Aorta (tissue), 5 donors: ENCODE measurements at regions not wholly inside any gene's neighbourhood (a gene's known extent, or its start where the extent isn't known, plus 50 kb on each side); places are given as distances from the start of the nearest gene placed in this dataset.

Experiments used
- ATAC-seq: fragments of 200-7000 bp; cut with Tn5 transposase; one replicate; pipeline ENCODE4 v1.9.1; 2022; ENCODE audit warnings: moderate library complexity; ENCODE audit not compliant: low FRiP score
- DNase-seq, 2 donors: peaks; one replicate each; pipeline ENCODE4 v3.0.0-alpha.2; 2020
- H3K27ac ChIP-seq, 2 donors: one replicate each; pipeline ENCODE4 v1.5.1; 2013; ENCODE audit warnings: low read length in 2 of 2, mild to moderate bottlenecking in 2 of 2, moderate library complexity in 2 of 2, control low read depth in 1 of 2, inconsistent platforms in 1 of 2, low read depth in 1 of 2
- H3K27me3 ChIP-seq, 2 donors: one replicate each; pipeline ENCODE4 v1.6.1; 2013; ENCODE audit warnings: control low read depth in 1 of 2, low read length in 1 of 2, mild to moderate bottlenecking in 1 of 2, moderate library complexity in 1 of 2; ENCODE audit not compliant: insufficient read depth in 2 of 2, control insufficient read depth in 1 of 2
- H3K36me3 ChIP-seq, 2 donors: one replicate each; pipeline ENCODE4 v1.6.1; 2013; ENCODE audit warnings: control low read depth in 1 of 2, low read length in 1 of 2, mild to moderate bottlenecking in 1 of 2; ENCODE audit not compliant: insufficient read depth in 2 of 2, control insufficient read depth in 1 of 2
- H3K4me1 ChIP-seq, 2 donors: one replicate each; pipeline ENCODE4 v1.6.1; 2013; ENCODE audit warnings: low read length in 2 of 2, control low read depth in 1 of 2, mild to moderate bottlenecking in 1 of 2, moderate library complexity in 1 of 2; ENCODE audit not compliant: insufficient read depth in 2 of 2, control insufficient read depth in 1 of 2
- H3K4me3 ChIP-seq, 2 donors: one replicate each; pipeline ENCODE4 v1.5.1; 2013; ENCODE audit warnings: low read length in 2 of 2, control low read depth in 1 of 2, mild to moderate bottlenecking in 1 of 2
- H3K9me3 ChIP-seq: one replicate; pipeline ENCODE4 v1.6.1; 2013; ENCODE audit warnings: mild to moderate bottlenecking, low read length; ENCODE audit not compliant: control insufficient read depth
- WGBS, 2 donors: extraction: QIAGEN DNeasy Blood & Tissue Kit; methylation state at CpG; one replicate each; pipeline ENCODE4 v1.1.7; 2013; 5-methylcytosine and 5-hydroxymethylcytosine counted together
- intact Hi-C, 2 donors: fragments of 100-400 bp; cut with DNase I; formaldehyde crosslinking; loops; one replicate each; pipeline versions ENCODE4 v1.14.2 to v1.15.0; 2022
- donor health status: healthy with polysubstance abuse.
- donor health status: Bipolar disorder and iron deficiency.
- donor health status: DM: no; HTN: no; CAD: no.
- donor health status: DM: no; HTN: no; CAD: no.
- donor health status: DM: yes; HTN: yes; CAD: no.

- H3K27ac ChIP-seq, result no peak overlapping the region
- intact Hi-C loops, result no loop called here
Measured at GRCh38 chr15:26443321-26443720, 329.5 kb downstream of the GABRB3 start.

GRCh38 chr15:26442680-26443079 lies 330.2 kb downstream of the GABRB3 start:
- Histone ChIP-seq H3K4me1 (no peaks in the 10 kb centered on the region), H3K36me3 (no peaks in the 10 kb centered on the region), H3K4me3 (no peak overlapping the region), H3K27ac (no peak overlapping the region), H3K27me3 (no peaks in the 10 kb centered on the region), H3K9me3 (peaks cover 4% of the 10 kb centered on the region)
- ATAC-seq (no peak), DNase-seq (no peak)
- WGBS, 2 donors, result 85 to 92% methylated on average over 5 of the region's 5 CpGs
- intact Hi-C loops, result no loop called here

More at GRCh38 chr15:26443321-26443720, 329.5 kb downstream of the GABRB3 start:
- no peak overlapping the region for H3K4me3 ChIP-seq
- H3K27me3 ChIP-seq, result no peaks in the 10 kb centered on the region
- ATAC-seq, result no peak
- no peaks in the 10 kb centered on the region for H3K4me1 ChIP-seq
- 72 to 73% methylated on average over 4 of the region's 4 CpGs for WGBS, 2 donors
- no peaks in the 10 kb centered on the region for H3K36me3 ChIP-seq
- peaks cover 4% of the 10 kb centered on the region for H3K9me3 ChIP-seq
- no peak for DNase-seq

- intact Hi-C loops, result no loop called here
- Histone ChIP-seq H3K27me3 (no peaks in the 10 kb centered on the region), H3K27ac (no peak overlapping the region), H3K4me1 (no peaks in the 10 kb centered on the region), H3K36me3 (no peaks in the 10 kb centered on the region), H3K9me3 (peaks cover 4% of the 10 kb centered on the region), H3K4me3 (no peak overlapping the region)
- no peak for ATAC-seq
- no peak for DNase-seq
- WGBS, 2 donors, result 29 to 36% methylated on average over 3 of the region's 3 CpGs
Measured at GRCh38 chr15:26439681-26440080, 333.2 kb downstream of the GABRB3 start.

- H3K4me1 ChIP-seq, result no peaks in the 10 kb centered on the region
- DNase-seq, result no peak
- WGBS, 2 donors, result 76 to 82% methylated on average over 6 of the region's 6 CpGs
- intact Hi-C loops, result no loop called here
- H3K27ac ChIP-seq, result no peak overlapping the region
- H3K9me3 ChIP-seq, result peaks cover 4% of the 10 kb centered on the region
- H3K4me3 ChIP-seq, result no peak overlapping the region
- no peak for ATAC-seq
- no peaks in the 10 kb centered on the region for H3K36me3 ChIP-seq
- H3K27me3 ChIP-seq, result no peaks in the 10 kb centered on the region
Measured at GRCh38 chr15:26438718-26439117, 334.1 kb downstream of the GABRB3 start.

- Histone ChIP-seq H3K4me3 (no peak overlapping the region), H3K27ac (no peak overlapping the region), H3K4me1 (no peaks in the 10 kb centered on the region), H3K27me3 (no peaks in the 10 kb centered on the region), H3K9me3 (peaks cover 2% of the 10 kb centered on the region), H3K36me3 (no peaks in the 10 kb centered on the region)
- WGBS, 2 donors, result 50 to 57% methylated on average over 4 of the region's 4 CpGs
- DNase-seq (no peak), ATAC-seq (no peak)
- intact Hi-C loops, result no loop called here
Measured at GRCh38 chr15:26438316-26438715, 334.6 kb downstream of the GABRB3 start.

- WGBS, 2 donors, result 61 to 70% methylated on average over 5 of the region's 5 CpGs
- DNase-seq, result no peak
- no peaks in the 10 kb centered on the region for H3K9me3 ChIP-seq
- H3K36me3 ChIP-seq, result no peaks in the 10 kb centered on the region
- H3K27me3 ChIP-seq, result no peaks in the 10 kb centered on the region
- H3K4me3 ChIP-seq, result no peak overlapping the region
- no peaks in the 10 kb centered on the region for H3K4me1 ChIP-seq
- ATAC-seq, result no peak
- H3K27ac ChIP-seq, result no peak overlapping the region
- intact Hi-C loops, result no loop called here
Measured at GRCh38 chr15:26433818-26434217, 339.0 kb downstream of the GABRB3 start.

GRCh38 chr15:26433060-26433459 lies 339.8 kb downstream of the GABRB3 start:
- ATAC-seq (no peak), DNase-seq (no peak)
- Histone ChIP-seq H3K27me3 (no peaks in the 10 kb centered on the region), H3K36me3 (no peaks in the 10 kb centered on the region), H3K4me3 (no peak overlapping the region), H3K27ac (no peak overlapping the region), H3K9me3 (no peaks in the 10 kb centered on the region), H3K4me1 (no peaks in the 10 kb centered on the region)
- 66 to 68% methylated on average over 2 of the region's 2 CpGs for WGBS, 2 donors
- intact Hi-C loops, result no loop called here

GRCh38 chr15:26421065-26421464 lies 351.8 kb downstream of the GABRB3 start:
- Histone ChIP-seq H3K36me3 (no peaks in the 10 kb centered on the region), H3K27me3 (no peaks in the 10 kb centered on the region), H3K27ac (no peak overlapping the region), H3K9me3 (no peaks in the 10 kb centered on the region), H3K4me3 (no peak overlapping the region), H3K4me1 (no peaks in the 10 kb centered on the region)
- ATAC-seq, result no peak
- intact Hi-C loops, result no loop called here
- 83 to 84% methylated on average over 2 of the region's 2 CpGs for WGBS, 2 donors
- DNase-seq, result no peak

- H3K4me1 ChIP-seq, result no peaks in the 10 kb centered on the region
- no peaks in the 10 kb centered on the region for H3K27me3 ChIP-seq
- intact Hi-C loops, result no loop called here
- H3K4me3 ChIP-seq, result no peak overlapping the region
- DNase-seq (no peak), ATAC-seq (no peak)
- H3K36me3 ChIP-seq, result no peaks in the 10 kb centered on the region
- WGBS, 2 donors, result 42 to 48% methylated on average over 4 of the region's 4 CpGs
- H3K9me3 ChIP-seq, result no peaks in the 10 kb centered on the region
- H3K27ac ChIP-seq, result no peak overlapping the region
Measured at GRCh38 chr15:26395624-26396023, 377.2 kb downstream of the GABRB3 start.
